Cardiac muscle cell (in vitro differentiated cells and primary cell): ENCODE measurements at regions not wholly inside any gene's neighbourhood (a gene's known extent, or its start where the extent isn't known, plus 50 kb on each side); places are given as distances from the start of the nearest gene placed in this dataset.

Experiments
- DNase-seq, 2 donors: peaks; one replicate each; pipeline versions ENCODE4 v3.0.0 to v3.0.0-alpha.2; 2010 to 2017; ENCODE audit warnings: low read depth in 1 of 2, low spot score in 1 of 2
- H3K27ac ChIP-seq: fragments of 200-600 bp; sonication (generic); 2 replicates; pipeline ENCODE4 v1.5.1; 2016
- H3K27me3 ChIP-seq: fragments of 200-600 bp; sonication (generic); 2 replicates; pipeline ENCODE4 v1.6.0; 2016; ENCODE audit warnings: control low read depth
- H3K36me3 ChIP-seq: fragments of 200-600 bp; sonication (generic); 2 replicates; pipeline ENCODE4 v1.5.1; 2016; ENCODE audit warnings: control low read depth
- H3K4me1 ChIP-seq: fragments of 200-600 bp; sonication (generic); 2 replicates; pipeline ENCODE4 v1.8.1; 2017; ENCODE audit warnings: low read depth, mild to moderate bottlenecking, mixed run types
- H3K4me3 ChIP-seq: fragments of 200-600 bp; sonication (generic); 2 replicates; pipeline ENCODE4 v1.5.1; 2016; ENCODE audit warnings: mild to moderate bottlenecking
- H3K9me3 ChIP-seq: fragments of 200-600 bp; sonication (generic); 2 replicates; pipeline ENCODE4 v1.5.1; 2017; ENCODE audit warnings: low read depth, mild to moderate bottlenecking, control low read depth
- TF ChIP-seq, protein P1 (sequence below): IDR thresholded peaks from 2 replicates; pipeline ENCODE4 v1.5.1; 2012; ENCODE audit warnings: low read depth, mild to moderate bottlenecking, low read length

DNA sequence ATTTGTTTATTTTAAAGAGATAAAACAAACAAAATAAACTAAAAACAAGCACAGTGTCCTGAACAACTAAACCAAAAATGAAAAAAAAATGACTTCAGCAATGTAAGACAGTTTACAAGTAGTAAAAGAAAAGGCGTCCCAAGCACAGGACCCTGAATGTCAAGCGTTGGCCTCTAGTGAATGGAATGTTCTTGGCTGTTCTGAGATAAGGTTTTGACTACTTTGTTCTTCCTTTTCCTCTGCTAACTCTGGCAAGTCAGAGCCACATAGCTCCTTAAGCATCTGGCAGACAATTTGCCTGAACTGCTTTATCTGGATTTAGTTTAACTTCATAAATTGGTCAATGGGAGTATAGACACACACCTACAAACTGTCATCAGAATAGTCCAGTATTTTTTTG, 655.2 kb downstream of the ANXA1 start:
- H3K4me3 ChIP-seq: no peak overlapping the region
- DNase-seq: peak; percentile 5 to 65
- H3K4me1 ChIP-seq: no peaks in the 10 kb centered on the region
- H3K27ac ChIP-seq: no peak overlapping the region
- TF ChIP-seq, protein P1, sequence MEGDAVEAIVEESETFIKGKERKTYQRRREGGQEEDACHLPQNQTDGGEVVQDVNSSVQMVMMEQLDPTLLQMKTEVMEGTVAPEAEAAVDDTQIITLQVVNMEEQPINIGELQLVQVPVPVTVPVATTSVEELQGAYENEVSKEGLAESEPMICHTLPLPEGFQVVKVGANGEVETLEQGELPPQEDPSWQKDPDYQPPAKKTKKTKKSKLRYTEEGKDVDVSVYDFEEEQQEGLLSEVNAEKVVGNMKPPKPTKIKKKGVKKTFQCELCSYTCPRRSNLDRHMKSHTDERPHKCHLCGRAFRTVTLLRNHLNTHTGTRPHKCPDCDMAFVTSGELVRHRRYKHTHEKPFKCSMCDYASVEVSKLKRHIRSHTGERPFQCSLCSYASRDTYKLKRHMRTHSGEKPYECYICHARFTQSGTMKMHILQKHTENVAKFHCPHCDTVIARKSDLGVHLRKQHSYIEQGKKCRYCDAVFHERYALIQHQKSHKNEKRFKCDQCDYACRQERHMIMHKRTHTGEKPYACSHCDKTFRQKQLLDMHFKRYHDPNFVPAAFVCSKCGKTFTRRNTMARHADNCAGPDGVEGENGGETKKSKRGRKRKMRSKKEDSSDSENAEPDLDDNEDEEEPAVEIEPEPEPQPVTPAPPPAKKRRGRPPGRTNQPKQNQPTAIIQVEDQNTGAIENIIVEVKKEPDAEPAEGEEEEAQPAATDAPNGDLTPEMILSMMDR: no peak
- no peaks in the 10 kb centered on the region for H3K36me3 ChIP-seq
- H3K27me3 ChIP-seq: no peaks in the 10 kb centered on the region
- no peaks in the 10 kb centered on the region for H3K9me3 ChIP-seq

- TF ChIP-seq, protein P1: no peak
These were observed 656.3 kb downstream of the ANXA1 start for GRCh38 chr9:73807952-73808351.

DNA sequence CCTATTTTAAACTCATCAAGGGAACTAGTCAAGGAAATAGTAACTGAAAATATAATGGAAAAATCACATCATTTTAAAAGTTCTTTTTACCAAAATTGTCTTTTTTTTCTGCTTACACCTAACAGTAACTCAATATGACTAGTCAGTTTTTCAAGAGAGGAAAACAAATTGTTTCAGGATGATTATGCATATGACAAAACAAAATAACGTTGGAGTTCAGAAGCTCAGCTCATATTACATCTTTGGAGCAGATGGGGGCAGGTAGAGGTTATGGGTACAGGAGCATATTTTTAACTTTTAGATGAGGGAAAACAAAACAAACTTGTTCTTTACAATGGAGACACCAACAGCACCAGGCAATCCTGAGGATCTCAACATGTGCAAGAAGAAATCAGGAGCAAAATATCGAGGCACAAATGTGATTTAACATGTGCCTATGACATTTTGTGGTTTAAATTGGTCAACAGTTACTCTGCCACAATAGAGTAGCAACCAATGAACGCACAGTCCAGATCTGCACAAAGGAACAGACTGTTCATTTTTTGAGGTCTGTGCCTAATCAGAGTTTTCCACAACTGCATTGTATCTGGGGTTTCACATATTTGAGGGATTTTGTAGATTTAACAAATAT, 659.0 kb downstream of the ANXA1 start:
- Histone ChIP-seq H3K4me3 (no peak overlapping the region), H3K27ac (no peak overlapping the region), H3K9me3 (no peaks in the 10 kb centered on the region), H3K4me1 (no peaks in the 10 kb centered on the region), H3K27me3 (no peaks in the 10 kb centered on the region), H3K36me3 (no peaks in the 10 kb centered on the region)
- TF ChIP-seq, protein P1: no peak
- DNase-seq: peak in 1 of 2 donors; percentile 87

More at GRCh38 chr9:73807952-73808351, 656.3 kb downstream of the ANXA1 start:
- Histone ChIP-seq H3K4me3 (no peak overlapping the region), H3K27ac (no peak overlapping the region), H3K9me3 (no peaks in the 10 kb centered on the region), H3K4me1 (no peaks in the 10 kb centered on the region), H3K27me3 (no peaks in the 10 kb centered on the region), H3K36me3 (no peaks in the 10 kb centered on the region)
- DNase-seq: no peak

DNA sequence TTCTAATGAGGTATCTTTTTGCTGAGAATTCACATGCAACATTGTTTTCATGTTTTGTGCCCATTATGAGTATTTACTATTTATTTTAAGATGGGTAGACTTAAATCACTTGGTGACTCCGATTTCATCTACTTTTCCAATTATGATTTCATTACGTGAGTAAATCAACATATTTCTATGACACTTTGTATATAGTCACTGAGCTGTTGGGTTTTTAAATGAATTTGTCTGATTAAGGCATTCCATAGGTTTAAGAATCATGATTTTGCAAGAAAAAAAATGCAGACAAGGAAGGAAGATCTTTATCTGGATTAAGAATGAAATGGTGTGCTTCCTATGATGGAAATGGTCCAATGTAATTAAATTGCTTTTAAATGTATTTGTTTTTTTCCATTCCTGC, 661.9 kb downstream of the ANXA1 start:
- H3K36me3 ChIP-seq: no peaks in the 10 kb centered on the region
- no peak for DNase-seq

DNA sequence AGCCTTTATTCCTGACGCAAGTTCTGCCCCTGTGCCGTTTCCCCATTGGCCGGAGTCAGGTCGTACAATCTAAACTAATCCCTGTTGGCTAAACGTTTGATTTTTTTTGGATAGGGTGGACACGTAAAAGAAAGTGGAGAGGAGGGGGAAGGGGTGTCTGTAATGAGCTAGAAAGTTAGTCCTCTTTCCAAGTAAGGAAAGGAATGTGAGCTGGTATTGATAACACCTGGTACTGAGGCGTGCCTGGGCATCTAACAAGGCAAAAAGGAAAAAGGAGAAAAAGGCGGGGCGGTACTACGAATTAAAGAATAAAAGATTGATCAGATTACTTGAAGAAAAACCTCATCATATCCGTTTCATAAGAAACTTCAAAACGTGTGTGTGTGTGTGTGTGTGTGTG, 665.2 kb downstream of the ANXA1 start:
- no peak for DNase-seq
- Histone ChIP-seq H3K4me3 (no peak overlapping the region), H3K9me3 (no peaks in the 10 kb centered on the region), H3K4me1 (no peaks in the 10 kb centered on the region), H3K36me3 (no peaks in the 10 kb centered on the region), H3K27me3 (no peaks in the 10 kb centered on the region), H3K27ac (no peak overlapping the region)
- TF ChIP-seq, protein P1: no peak

More for the DNA sequence above, 661.9 kb downstream of the ANXA1 start:
- TF ChIP-seq, protein P1: no peak
- H3K9me3 ChIP-seq: no peaks in the 10 kb centered on the region
- H3K4me1 ChIP-seq: no peaks in the 10 kb centered on the region
- no peak overlapping the region for H3K27ac ChIP-seq
- H3K27me3 ChIP-seq: no peaks in the 10 kb centered on the region
- no peak overlapping the region for H3K4me3 ChIP-seq
